ENCODE measurements at regions not wholly inside any gene's neighbourhood (a gene's known extent, or its start where the extent isn't known, plus 50 kb on each side); places are given as distances from the start of the nearest gene placed in this dataset.

DNA sequence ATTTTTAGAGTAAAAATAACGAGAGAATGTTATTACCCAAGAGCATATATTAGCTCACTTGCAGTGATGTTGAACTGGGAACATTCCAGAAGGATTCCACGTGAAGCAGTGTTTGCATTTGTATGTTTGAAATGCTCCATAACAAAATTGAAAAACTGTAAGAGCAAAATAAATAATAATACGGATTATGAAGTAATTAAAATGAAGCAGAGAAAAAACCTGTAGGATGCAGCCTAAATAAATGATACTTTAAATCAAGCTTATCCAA is 203.3 kb downstream of the BAMBI start:
- BruUV-seq (replicated peaks): no TSS peak
- FAIRE-seq: no peak
- in situ Hi-C loops (cut with MboI): no loop called here
- Histone ChIP-seq H3K4me2 (ENCODE audit: insufficient read depth, low read length) (no peak overlapping the region), H3K9me3 (replicated peaks; ENCODE audit: control insufficient read depth, insufficient read depth, low read depth, low read length) (no peaks in the 10 kb centered on the region), H2AFZ (ENCODE audit: low read depth, low read length) (peak overlapping the region; percentile 30; the same call in 1 of the 2 replicates), H3K79me2 (ENCODE audit: control insufficient read depth, insufficient read depth, low read length) (no peaks in the 10 kb centered on the region), H4K20me1 (replicated peaks; ENCODE audit: control insufficient read depth, insufficient read depth, low read length) (no peaks in the 10 kb centered on the region), H3K27ac (ENCODE audit: extremely low read depth, low read depth, low read length) (no peak overlapping the region), H3K27me3 (ENCODE audit: control insufficient read depth in 2 of 2, insufficient read depth in 2 of 2, low read length in 2 of 2) (no peaks in the 10 kb centered on the region), H3K9ac (ENCODE audit: insufficient read depth in 1 of 2, low read depth in 2 of 2, low read length in 2 of 2) (no peak overlapping the region), H3K4me1 (replicated peaks in 1 of 2; ENCODE audit: control insufficient read depth in 2 of 2, insufficient read depth in 2 of 2, low read length in 2 of 2) (peaks cover 0 to 3% of the 10 kb centered on the region in 2 experiments; a peak in 1 of 5 replicates), H3K9me1 (ENCODE audit: control insufficient read depth, insufficient read depth, low read length) (no peaks in the 10 kb centered on the region), H3K36me3 (ENCODE audit: control insufficient read depth, insufficient read depth, low read length) (no peaks in the 10 kb centered on the region), H3K4me3 (no peak overlapping the region)
- no peak for DNase-seq (ENCODE audit: extremely low read depth in 1 of 4, low spot score in 3 of 4)
- intact Hi-C loops (cut with micrococcal nuclease): no loop called here
- ChIA-PET CTCF (ENCODE audit: low intra/inter-chr PET ratio) (no interaction called here), POLR2A (no interaction called here)
- no peak for ATAC-seq
- WGBS (ENCODE audit: insufficient coverage, low coverage, missing lambda C conversion rate): 50% methylated on average over 3 of the region's 3 CpGs
- no peak for TF ChIP-seq PTRF (tag; IDR thresholded peaks at IDR 0.05)
- TF ChIP-seq CBX8 (IDR thresholded peaks at IDR 0.05; ENCODE audit: borderline replicate concordance, extremely low read depth, low read depth, low read length, poor library complexity, severe bottlenecking): no peak
- TF ChIP-seq CHD1 (IDR thresholded peaks at IDR 0.05; ENCODE audit: low read length): no peak
- TF ChIP-seq ZNF282 (CRISPR knock-in tag; IDR thresholded peaks at IDR 0.05): no peak
- TF ChIP-seq ETS2 (tag; IDR thresholded peaks at IDR 0.05; ENCODE audit: borderline replicate concordance, poor library complexity, severe bottlenecking): no peak
- TF ChIP-seq, protein P1, sequence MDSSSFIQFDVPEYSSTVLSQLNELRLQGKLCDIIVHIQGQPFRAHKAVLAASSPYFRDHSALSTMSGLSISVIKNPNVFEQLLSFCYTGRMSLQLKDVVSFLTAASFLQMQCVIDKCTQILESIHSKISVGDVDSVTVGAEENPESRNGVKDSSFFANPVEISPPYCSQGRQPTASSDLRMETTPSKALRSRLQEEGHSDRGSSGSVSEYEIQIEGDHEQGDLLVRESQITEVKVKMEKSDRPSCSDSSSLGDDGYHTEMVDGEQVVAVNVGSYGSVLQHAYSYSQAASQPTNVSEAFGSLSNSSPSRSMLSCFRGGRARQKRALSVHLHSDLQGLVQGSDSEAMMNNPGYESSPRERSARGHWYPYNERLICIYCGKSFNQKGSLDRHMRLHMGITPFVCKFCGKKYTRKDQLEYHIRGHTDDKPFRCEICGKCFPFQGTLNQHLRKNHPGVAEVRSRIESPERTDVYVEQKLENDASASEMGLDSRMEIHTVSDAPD (CRISPR knock-in tag; IDR thresholded peaks at IDR 0.05): no peak
- no peak for TF ChIP-seq HSF4 (CRISPR knock-in tag; IDR thresholded peaks at IDR 0.05; ENCODE audit: borderline replicate concordance)
- TF ChIP-seq, protein P2, sequence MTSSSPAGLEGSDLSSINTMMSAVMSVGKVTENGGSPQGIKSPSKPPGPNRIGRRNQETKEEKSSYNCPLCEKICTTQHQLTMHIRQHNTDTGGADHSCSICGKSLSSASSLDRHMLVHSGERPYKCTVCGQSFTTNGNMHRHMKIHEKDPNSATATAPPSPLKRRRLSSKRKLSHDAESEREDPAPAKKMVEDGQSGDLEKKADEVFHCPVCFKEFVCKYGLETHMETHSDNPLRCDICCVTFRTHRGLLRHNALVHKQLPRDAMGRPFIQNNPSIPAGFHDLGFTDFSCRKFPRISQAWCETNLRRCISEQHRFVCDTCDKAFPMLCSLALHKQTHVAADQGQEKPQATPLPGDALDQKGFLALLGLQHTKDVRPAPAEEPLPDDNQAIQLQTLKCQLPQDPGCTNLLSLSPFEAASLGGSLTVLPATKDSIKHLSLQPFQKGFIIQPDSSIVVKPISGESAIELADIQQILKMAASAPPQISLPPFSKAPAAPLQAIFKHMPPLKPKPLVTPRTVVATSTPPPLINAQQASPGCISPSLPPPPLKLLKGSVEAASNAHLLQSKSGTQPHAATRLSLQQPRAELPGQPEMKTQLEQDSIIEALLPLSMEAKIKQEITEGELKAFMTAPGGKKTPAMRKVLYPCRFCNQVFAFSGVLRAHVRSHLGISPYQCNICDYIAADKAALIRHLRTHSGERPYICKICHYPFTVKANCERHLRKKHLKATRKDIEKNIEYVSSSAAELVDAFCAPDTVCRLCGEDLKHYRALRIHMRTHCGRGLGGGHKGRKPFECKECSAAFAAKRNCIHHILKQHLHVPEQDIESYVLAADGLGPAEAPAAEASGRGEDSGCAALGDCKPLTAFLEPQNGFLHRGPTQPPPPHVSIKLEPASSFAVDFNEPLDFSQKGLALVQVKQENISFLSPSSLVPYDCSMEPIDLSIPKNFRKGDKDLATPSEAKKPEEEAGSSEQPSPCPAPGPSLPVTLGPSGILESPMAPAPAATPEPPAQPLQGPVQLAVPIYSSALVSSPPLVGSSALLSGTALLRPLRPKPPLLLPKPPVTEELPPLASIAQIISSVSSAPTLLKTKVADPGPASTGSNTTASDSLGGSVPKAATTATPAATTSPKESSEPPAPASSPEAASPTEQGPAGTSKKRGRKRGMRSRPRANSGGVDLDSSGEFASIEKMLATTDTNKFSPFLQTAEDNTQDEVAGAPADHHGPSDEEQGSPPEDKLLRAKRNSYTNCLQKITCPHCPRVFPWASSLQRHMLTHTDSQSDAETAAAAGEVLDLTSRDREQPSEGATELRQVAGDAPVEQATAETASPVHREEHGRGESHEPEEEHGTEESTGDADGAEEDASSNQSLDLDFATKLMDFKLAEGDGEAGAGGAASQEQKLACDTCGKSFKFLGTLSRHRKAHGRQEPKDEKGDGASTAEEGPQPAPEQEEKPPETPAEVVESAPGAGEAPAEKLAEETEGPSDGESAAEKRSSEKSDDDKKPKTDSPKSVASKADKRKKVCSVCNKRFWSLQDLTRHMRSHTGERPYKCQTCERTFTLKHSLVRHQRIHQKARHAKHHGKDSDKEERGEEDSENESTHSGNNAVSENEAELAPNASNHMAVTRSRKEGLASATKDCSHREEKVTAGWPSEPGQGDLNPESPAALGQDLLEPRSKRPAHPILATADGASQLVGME (CRISPR knock-in tag; IDR thresholded peaks at IDR 0.05): no peak
- no peak for TF ChIP-seq IRF2 (CRISPR knock-in tag; IDR thresholded peaks at IDR 0.05)
- no peak for TF ChIP-seq ZBTB12 (CRISPR knock-in tag; IDR thresholded peaks at IDR 0.05)
- no peak for TF ChIP-seq PATZ1 (CRISPR knock-in tag; IDR thresholded peaks at IDR 0.05; ENCODE audit: borderline replicate concordance)
- TF ChIP-seq SNRNP70 (optimal IDR thresholded peaks at IDR 0.05; ENCODE audit: low read depth, low read length): no peak
- no peak for TF ChIP-seq ZNF253 (CRISPR knock-in tag; conservative IDR thresholded peaks at IDR 0.05)
- TF ChIP-seq HDGF (IDR thresholded peaks at IDR 0.05): no peak
